HG03025 (cell line): ENCODE measurements at regions not wholly inside any gene's neighbourhood (a gene's known extent, or its start where the extent isn't known, plus 50 kb on each side); places are given as distances from the start of the nearest gene placed in this dataset.
A peak's percentile ranks its signal among the peaks of the same experiment; 100 is the strongest.

ENCODE experiments used
- ATAC-seq: cut with Tn5 transposase; IDR thresholded peaks from one replicate; pipeline ENCODE4 v1.9.1; 2021; ENCODE audit warnings: mild to moderate bottlenecking, moderate library complexity; ENCODE audit not compliant: unreplicated experiment, low FRiP score

GRCh38 chr12:67452119-67452805 is 183.1 kb downstream of the CAND1 start:
- ATAC-seq: peak; percentile 65

DNA sequence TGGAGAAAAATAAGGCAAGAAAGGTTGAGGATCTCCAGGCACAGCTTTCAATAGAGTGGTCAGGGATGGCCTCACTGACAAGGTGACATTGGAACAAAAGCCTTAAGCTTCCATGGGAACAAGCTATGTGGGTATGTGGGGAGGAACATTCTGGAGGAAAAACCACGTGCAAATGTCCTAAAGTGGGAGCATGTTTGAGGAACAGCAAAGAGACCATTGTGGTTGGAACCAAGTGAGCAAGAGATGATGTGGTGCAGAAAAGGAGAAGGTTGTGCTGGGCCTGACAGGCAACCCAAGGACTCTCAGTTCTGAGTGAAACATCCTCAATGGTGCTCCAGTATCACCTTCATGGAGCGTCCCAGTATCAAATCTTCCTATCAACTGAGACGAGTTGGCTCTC is 184.0 kb downstream of the CAND1 start:
- ATAC-seq: no peak

- ATAC-seq: no peak
Measured at GRCh38 chr12:67455236-67455635, 186.1 kb downstream of the CAND1 start.

DNA sequence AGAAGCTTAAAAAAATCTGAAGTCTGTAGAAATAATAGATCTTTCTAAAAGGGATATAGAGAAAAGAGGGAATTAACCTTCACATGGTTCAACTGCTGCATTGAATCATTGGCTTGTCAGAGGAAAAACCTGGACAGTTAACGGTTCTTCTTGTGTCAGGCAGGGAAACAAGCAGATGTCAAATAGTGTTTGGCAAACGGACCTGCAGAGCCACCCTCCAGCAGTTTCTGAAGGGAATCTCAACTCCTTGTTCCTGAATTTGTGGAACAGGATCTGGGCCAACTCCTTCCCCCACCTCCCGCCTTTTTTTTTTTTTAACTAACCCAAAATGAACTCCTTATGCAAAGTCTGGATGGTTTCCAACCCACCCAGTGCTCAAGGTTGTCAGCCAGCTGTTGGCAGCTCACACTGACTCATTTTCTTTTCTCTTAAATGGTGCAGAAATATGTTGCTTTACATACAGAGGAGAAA is 187.3 kb downstream of the CAND1 start:
- ATAC-seq: no peak

GRCh38 chr12:67457136-67457535 is 188.0 kb downstream of the CAND1 start:
- no peak for ATAC-seq

DNA sequence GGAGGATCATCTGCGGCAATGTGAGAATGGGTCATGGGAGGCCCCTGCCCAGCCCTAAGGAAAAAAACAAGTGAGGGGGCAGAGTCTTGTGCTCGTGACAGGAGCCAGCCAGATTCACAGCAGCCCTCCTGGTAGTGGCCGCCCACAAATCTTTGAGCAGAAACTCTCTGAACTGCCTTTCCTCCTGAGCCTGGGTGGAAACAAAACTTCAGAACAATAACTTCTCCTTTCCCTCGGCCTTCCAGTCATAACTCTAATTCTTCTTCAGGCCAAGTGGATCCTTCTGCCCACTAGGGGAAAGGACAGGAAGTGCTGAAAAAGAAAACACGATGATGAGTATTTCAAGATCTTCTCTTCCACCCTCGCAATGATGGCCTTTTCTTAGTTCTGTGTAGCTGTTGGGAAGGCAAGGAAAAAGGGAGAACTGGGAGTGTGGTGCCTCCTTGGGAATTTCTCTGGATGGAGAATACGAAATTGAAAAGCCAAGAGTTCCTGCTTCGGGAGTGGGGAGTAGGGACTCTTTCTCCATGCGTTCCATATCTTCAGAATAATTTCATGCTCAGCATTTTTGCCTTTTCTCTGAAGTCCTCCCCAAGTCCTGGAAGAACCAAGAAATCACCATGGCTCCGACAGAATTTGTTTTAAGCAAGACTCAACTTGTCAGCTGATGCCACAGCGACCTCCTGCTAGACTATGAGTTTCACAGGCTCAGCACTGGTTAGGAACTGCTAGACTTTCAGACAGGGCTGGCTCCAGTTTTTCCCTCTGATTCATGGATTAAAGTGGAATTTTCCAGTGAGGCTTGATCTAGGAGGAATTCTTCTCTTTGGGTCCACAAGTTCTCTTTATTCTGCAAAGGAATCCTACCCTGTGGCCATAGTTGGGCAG is 188.9 kb downstream of the CAND1 start:
- peak; percentile 66 for ATAC-seq

DNA sequence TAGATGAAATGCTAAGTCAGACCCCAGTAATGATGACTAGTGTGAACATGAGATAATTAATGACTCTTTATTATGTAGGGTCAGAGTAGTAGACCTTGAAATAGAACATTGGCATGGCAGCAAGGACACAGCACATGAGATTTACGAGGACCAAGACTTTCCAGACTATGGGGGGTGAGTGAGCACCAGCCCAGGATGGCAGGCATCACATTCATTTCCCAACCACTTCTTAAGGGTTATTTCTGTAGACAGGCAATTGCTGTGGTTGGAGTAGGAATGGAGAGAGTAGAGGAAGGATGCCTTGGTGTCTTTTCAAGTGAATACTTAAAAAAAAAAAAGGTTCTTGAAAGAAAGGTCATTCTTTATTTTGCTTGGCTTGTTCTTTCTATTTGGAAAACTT is 189.4 kb upstream of the DYRK2 start:
- ATAC-seq: no peak

DNA sequence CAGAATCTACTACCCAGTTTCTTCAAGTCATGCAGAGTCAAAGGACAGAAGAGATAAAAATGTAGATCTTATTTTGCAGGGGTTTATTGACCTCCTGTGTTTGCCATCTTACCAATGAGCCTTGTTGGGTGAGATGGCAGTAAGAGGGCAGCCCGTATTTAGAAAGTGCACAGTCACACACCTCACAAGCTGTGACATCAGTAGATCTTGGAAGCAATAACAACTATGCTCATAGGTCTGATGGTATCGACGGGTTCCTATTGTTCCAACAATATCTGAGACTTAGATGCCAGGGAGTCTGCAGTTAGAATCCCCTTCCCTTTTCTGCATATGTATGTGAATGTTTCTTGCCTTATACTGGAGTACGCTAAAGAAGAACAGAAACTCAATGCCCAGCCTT is 189.0 kb upstream of the DYRK2 start:
- no peak for ATAC-seq

GRCh38 chr12:67460388-67460787 is 188.2 kb upstream of the DYRK2 start:
- no peak for ATAC-seq

- no peak for ATAC-seq
Measured at GRCh38 chr12:67468549-67469245, 179.8 kb upstream of the DYRK2 start.

DNA sequence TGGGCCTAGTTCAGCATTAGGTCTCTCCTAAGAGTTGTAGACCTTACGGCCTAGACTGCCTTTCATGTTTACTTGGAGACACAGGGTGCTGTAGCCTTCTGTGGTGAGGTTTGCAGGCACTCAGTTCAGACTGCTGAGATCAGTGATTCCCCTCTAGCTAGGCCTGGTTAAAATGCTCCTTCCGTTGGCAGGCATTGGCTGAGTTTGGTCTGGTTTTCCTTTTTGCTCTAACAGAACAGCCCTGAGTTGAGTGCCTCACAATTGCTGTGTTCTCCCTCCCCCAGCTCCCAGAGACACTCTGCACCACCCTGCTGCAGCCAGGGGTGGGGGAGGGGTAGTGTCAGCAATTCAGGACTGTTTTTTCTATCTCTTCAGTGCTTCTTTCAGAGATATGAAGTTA is 178.9 kb upstream of the DYRK2 start:
- no peak for ATAC-seq

GRCh38 chr12:67471810-67472209 is 176.7 kb upstream of the DYRK2 start:
- no peak for ATAC-seq

DNA sequence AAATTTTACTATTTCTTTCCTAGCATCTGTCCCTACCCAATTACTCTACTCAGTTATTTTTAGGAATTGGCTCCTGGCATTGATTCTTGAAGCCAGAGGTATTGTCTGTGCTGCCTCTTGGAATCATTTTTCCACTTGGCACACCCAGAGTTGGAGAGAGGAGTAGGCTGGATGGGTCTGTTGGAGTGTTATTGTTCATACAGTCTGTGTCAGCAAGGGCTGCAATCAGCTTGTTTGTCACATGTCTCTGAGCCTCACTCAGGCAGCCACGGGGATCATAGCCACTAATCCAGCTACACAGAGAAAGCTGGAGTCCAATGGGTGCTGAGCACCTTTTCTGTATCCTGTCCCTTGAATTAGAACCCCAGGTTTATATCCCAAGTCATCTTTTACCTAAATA is 176.0 kb upstream of the DYRK2 start:
- no peak for ATAC-seq

GRCh38 chr12:67474934-67475620 is 173.5 kb upstream of the DYRK2 start:
- ATAC-seq: no peak

DNA sequence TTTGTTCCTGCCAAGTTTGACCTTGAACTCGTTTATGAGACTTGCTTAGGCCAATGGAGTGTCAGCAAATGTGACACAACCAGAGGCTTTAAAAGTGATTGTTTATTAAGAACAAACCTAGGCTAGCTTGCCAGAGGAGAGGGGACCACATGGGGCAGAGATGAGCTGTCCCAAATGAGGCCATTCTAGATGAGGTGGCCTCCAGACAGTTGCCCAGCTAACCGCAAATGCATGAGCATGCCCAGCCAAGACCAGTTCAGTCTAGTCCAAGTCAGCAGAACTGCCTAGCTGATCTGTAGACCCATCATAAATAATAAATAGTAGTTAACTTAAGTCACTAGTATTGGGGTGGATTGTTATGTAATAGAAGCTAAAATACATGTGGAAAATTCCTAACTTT is 172.8 kb upstream of the DYRK2 start:
- no peak for ATAC-seq

GRCh38 chr12:67477681-67478265 is 170.8 kb upstream of the DYRK2 start:
- no peak for ATAC-seq

- ATAC-seq: peak; percentile 63
Measured at GRCh38 chr12:67482751-67483661, 165.5 kb upstream of the DYRK2 start.

DNA sequence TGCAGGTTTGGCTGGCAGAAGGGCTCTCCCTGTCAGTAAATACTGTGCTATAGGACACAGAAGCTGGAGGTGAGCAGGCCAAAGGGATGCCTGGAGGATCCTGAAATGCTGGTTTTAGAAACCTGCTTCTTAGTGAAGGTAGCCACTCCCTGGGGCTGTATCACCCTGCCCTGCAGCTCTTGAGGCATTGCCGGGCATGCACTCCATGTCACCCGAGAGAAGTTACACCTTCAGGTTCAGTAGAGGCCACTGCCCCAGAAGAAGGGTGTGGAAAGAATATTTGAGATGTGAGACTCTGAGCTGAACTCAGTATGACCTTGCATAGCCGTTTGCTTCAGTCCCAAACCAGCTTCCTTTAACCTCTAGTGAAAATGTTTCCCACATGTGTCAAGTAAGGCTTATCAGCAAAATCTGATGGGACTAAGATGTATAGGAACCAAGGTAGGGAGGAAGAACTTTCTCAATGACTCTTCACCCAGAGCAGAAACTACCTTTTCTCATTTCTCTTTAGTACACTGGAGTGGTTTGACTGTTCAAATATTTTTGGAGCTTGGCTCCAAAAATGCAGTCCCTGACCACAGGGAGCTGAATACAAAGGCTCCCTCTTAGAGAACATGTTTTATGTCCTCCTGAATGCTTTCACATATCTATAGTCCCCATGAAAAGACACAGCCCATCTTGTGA is 164.5 kb upstream of the DYRK2 start:
- peak; percentile 52 for ATAC-seq
